Caco-2 (cell line): ENCODE measurements at regions not wholly inside any gene's neighbourhood (a gene's known extent, or its start where the extent isn't known, plus 50 kb on each side); places are given as distances from the start of the nearest gene placed in this dataset.

ENCODE experiments used
- BruUV-seq: library from RNA; stranded (reverse); fragments of 400-500 nt; replicated peaks from 2 replicates; lab custom pipeline; 2021; lab: Mats Ljungman, UMichigan
- CTCF ChIA-PET: fragments of 300-600 bp; sonication (Branson Sonifier 250); formaldehyde crosslinking; loops from one replicate; lab custom pipeline; 2022; ENCODE audit warnings: antibody characterized with exemption; lab: Charles Lee
- POLR2A ChIA-PET: fragments of 300-600 bp; sonication (Branson Sonifier 250); formaldehyde crosslinking; loops from one replicate; lab custom pipeline; 2022; ENCODE audit warnings: antibody characterized with exemption; lab: Charles Lee
- DNase-seq, 2 experiments: peaks; one replicate each; pipeline versions ENCODE4 v3.0.0 to v3.0.0-alpha.2; 2020 to 2022
- H3K27me3 ChIP-seq: replicated peaks from 2 replicates; pipeline ENCODE4 v1.6.0; 2011; ENCODE audit warnings: low read length; ENCODE audit not compliant: control insufficient read depth, insufficient read depth
- H3K36me3 ChIP-seq: 2 replicates; pipeline ENCODE4 v1.5.1; 2011; ENCODE audit warnings: low read length; ENCODE audit not compliant: control insufficient read depth, insufficient read depth
- H3K4me1 ChIP-seq: fragments of 250-450 bp; sonication (Bioruptor Pico); 2 replicates; pipeline ENCODE4 v1.5.1; 2020; ENCODE audit warnings: mild to moderate bottlenecking
- H3K4me3 ChIP-seq: 2 replicates; pipeline ENCODE4 v1.5.1; 2011; ENCODE audit warnings: low read depth, mild to moderate bottlenecking, control low read depth, low read length
- H3K9me3 ChIP-seq: fragments of 250-450 bp; sonication (Bioruptor Pico); 2 replicates; pipeline ENCODE4 v1.5.1; 2020; ENCODE audit warnings: mild to moderate bottlenecking, moderate library complexity
- H3K27ac Mint-ChIP-seq: one replicate; pipeline ENCODE4 v1.8.0; 2022; ENCODE audit warnings: mixed read lengths; ENCODE audit not compliant: unreplicated experiment
- H3K27me3 Mint-ChIP-seq: one replicate; pipeline ENCODE4 v1.8.0; 2022; ENCODE audit warnings: mixed read lengths; ENCODE audit not compliant: insufficient read depth, unreplicated experiment
- H3K36me3 Mint-ChIP-seq: one replicate; pipeline ENCODE4 v1.8.0; 2022; ENCODE audit warnings: mild to moderate bottlenecking, mixed read lengths; ENCODE audit not compliant: insufficient read depth, unreplicated experiment
- H3K4me1 Mint-ChIP-seq: one replicate; pipeline ENCODE4 v1.8.0; 2022; ENCODE audit warnings: low read depth, mixed read lengths; ENCODE audit not compliant: unreplicated experiment
- H3K4me3 Mint-ChIP-seq: one replicate; pipeline ENCODE4 v1.8.0; 2022; ENCODE audit warnings: mild to moderate bottlenecking, moderate library complexity, mixed read lengths; ENCODE audit not compliant: unreplicated experiment
- H3K9me3 Mint-ChIP-seq: one replicate; pipeline ENCODE4 v1.8.0; 2022; ENCODE audit warnings: mixed read lengths; ENCODE audit not compliant: unreplicated experiment
- CTCF ChIP-seq, 2 experiments: fragments of 200-600 bp in 1 of 2; IDR thresholded peaks; 1 replicate in 1 of 2; 2 replicates in 1 of 2; pipeline versions ENCODE4 v1.5.1 to v1.8.0; 2011 to 2022; ENCODE audit warnings: antibody characterized with exemption in 1 of 2, control low read depth in 1 of 2, inconsistent platforms in 1 of 2, low read depth in 1 of 2, low read length in 1 of 2, mild to moderate bottlenecking in 1 of 2, moderate library complexity in 1 of 2; ENCODE audit not compliant: insufficient read depth in 1 of 2, severe bottlenecking in 1 of 2, unreplicated experiment in 1 of 2
- intact Hi-C: fragments of 100-400 bp; cut with micrococcal nuclease; formaldehyde crosslinking; loops from one replicate; pipeline ENCODE4 v1.10.0; 2022; ENCODE audit not compliant: unreplicated experiment

GRCh38 chr19:5269926-5270325, 70.7 kb downstream of the PTPRS start:
- H3K27ac Mint-ChIP-seq, result no peak overlapping the region
- H3K27me3 Mint-ChIP-seq, result no peaks in the 10 kb centered on the region
- Histone ChIP-seq H3K4me3 (no peak overlapping the region), H3K36me3 (no peaks in the 10 kb centered on the region; the same call in 1 of the 2 replicates), H3K9me3 (no peaks in the 10 kb centered on the region), H3K27me3 (no peaks in the 10 kb centered on the region), H3K4me1 (no peaks in the 10 kb centered on the region)
- no peaks in the 10 kb centered on the region for H3K9me3 Mint-ChIP-seq
- intact Hi-C loops, result no loop called here
- H3K36me3 Mint-ChIP-seq, result peaks cover 3% of the 10 kb centered on the region
- H3K4me1 Mint-ChIP-seq, result no peaks in the 10 kb centered on the region
- no peak for TF ChIP-seq CTCF (IDR thresholded peaks at IDR 0.05; ENCODE audit: insufficient read depth in 1 of 2, low read depth in 1 of 2, low read length in 1 of 2, severe bottlenecking in 1 of 2, unreplicated experiment in 1 of 2)
- ChIA-PET CTCF (no interaction called here), POLR2A (no interaction called here)
- no TSS peak for BruUV-seq
- DNase-seq, result no peak
- H3K4me3 Mint-ChIP-seq, result no peak overlapping the region

DNA sequence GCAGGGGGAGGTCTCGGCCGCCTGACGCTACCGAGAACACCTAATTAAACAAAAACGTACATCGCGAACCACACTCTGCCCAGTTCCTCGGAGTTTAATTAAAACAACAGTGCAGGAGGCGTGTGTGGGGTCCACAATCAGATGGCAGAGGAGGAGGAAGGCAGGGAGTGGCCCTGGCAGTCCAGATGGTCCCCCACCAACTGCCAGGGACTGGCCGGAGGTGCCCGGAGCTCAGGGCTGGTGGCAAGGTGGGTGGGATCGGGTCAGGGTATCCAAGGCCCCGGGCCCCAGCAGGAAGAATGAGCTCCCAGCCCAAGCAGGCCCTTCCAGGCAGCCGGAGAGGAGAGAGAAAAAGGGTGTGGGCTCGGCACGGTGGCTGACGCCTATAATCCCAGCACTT, 71.3 kb downstream of the PTPRS start:
- ChIA-PET CTCF (no interaction called here), POLR2A (no interaction called here)
- Histone ChIP-seq H3K9me3 (no peaks in the 10 kb centered on the region), H3K4me3 (no peak overlapping the region), H3K4me1 (no peaks in the 10 kb centered on the region), H3K27me3 (no peaks in the 10 kb centered on the region), H3K36me3 (no peaks in the 10 kb centered on the region; the same call in 1 of the 2 replicates)
- H3K36me3 Mint-ChIP-seq, result peaks cover under 1% of the 10 kb centered on the region
- H3K27me3 Mint-ChIP-seq, result no peaks in the 10 kb centered on the region
- no peaks in the 10 kb centered on the region for H3K9me3 Mint-ChIP-seq
- no TSS peak for BruUV-seq
- intact Hi-C loops, result no loop called here
- DNase-seq, result no peak
- no peaks in the 10 kb centered on the region for H3K4me1 Mint-ChIP-seq
- no peak overlapping the region for H3K27ac Mint-ChIP-seq
- H3K4me3 Mint-ChIP-seq, result no peak overlapping the region
- TF ChIP-seq CTCF (IDR thresholded peaks at IDR 0.05; ENCODE audit: insufficient read depth in 1 of 2, low read depth in 1 of 2, low read length in 1 of 2, severe bottlenecking in 1 of 2, unreplicated experiment in 1 of 2), result no peak

- Histone ChIP-seq H3K27me3 (no peaks in the 10 kb centered on the region), H3K4me1 (no peaks in the 10 kb centered on the region), H3K36me3 (no peaks in the 10 kb centered on the region; the same call in 1 of the 2 replicates), H3K4me3 (no peak overlapping the region), H3K9me3 (no peaks in the 10 kb centered on the region)
- peaks cover 4% of the 10 kb centered on the region for H3K36me3 Mint-ChIP-seq
- no peak overlapping the region for H3K27ac Mint-ChIP-seq
- DNase-seq, result no peak
- no peak overlapping the region for H3K4me3 Mint-ChIP-seq
- POLR2A ChIA-PET, result no interaction called here
- intact Hi-C loops, result no loop called here
- no peaks in the 10 kb centered on the region for H3K27me3 Mint-ChIP-seq
- H3K4me1 Mint-ChIP-seq, result no peaks in the 10 kb centered on the region
- BruUV-seq, result no TSS peak
- no peaks in the 10 kb centered on the region for H3K9me3 Mint-ChIP-seq
- CTCF ChIA-PET, result no interaction called here
- TF ChIP-seq CTCF (IDR thresholded peaks at IDR 0.05; ENCODE audit: insufficient read depth in 1 of 2, low read depth in 1 of 2, low read length in 1 of 2, severe bottlenecking in 1 of 2, unreplicated experiment in 1 of 2), result no peak
Observed at GRCh38 chr19:5268801-5269200, 71.8 kb downstream of the PTPRS start.
